Superior temporal gyrus (tissue), 1 donor: ENCODE measurements at regions not wholly inside any gene's neighbourhood (a gene's known extent, or its start where the extent isn't known, plus 50 kb on each side); places are given as distances from the start of the nearest gene placed in this dataset.
"Not testable (repeated sequence)": the region's sequence is repeated elsewhere in the genome, so short reads cannot be mapped to it uniquely, and the experiment has no call there.

Source experiments
- DNase-seq: peaks from one replicate; pipeline ENCODE4 v3.0.0-alpha.2; 2016; ENCODE audit errors: extremely low spot score

DNA sequence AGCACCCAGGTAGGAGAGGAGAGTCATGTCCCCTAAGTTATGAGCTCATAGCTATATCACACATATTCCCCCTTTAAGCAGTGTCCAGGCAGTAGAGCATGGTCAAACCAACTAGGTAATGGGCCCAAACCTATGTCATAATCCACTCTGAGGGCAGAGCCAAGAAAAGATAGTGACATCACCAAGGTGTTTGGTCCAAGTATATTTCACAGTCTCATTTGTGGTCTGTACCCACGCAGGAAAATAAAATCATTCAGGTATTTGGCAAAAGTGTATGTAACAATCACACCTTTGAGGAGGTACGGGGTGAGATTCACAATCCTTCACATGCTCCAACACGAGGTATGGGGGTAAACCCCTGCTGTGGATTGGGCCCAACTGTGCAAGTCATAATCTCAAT lies 2112.8 kb downstream of the TP53TG3F start:
- no peak for DNase-seq

DNA sequence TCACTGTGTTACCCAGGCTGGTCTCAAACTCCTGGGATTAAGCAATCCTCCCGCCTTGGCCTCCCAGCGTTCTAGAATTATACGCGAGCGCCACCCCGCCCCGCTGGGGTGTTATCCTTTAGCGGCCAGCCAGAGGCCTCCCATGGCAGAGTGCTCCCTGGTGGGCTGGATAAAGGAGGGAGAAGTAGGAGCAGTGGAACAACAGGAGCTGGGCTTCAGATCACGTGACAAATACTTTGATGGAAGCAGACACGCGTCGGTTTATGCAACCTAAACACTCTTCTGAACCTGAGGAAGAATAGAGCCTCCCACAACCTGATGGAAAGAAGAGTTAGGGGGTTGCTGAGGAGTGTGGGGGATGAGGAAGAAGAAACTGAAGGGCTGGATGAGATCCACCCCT lies 2114.0 kb downstream of the TP53TG3F start:
- DNase-seq = no peak

DNA sequence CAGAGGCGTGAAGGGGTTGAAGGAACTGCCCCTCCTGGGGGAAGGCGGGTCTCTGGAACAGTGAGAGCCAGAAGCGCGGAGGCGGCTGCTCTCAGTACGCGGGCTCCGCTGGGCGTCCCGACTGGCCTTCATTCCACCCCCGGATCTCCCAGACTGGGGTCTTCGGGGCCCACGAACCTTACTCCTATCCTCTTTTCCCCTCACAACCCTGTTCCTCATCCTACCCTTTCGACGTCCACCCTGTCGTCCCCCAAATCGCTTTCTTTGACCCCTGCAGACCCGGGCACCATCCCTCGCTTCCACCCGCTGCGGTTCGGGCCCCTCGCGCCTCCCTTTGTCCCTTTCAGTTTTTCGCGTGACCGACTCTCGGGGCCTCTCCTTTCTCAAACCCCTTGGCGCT lies 2114.6 kb downstream of the TP53TG3F start:
- DNase-seq = no peak

DNA sequence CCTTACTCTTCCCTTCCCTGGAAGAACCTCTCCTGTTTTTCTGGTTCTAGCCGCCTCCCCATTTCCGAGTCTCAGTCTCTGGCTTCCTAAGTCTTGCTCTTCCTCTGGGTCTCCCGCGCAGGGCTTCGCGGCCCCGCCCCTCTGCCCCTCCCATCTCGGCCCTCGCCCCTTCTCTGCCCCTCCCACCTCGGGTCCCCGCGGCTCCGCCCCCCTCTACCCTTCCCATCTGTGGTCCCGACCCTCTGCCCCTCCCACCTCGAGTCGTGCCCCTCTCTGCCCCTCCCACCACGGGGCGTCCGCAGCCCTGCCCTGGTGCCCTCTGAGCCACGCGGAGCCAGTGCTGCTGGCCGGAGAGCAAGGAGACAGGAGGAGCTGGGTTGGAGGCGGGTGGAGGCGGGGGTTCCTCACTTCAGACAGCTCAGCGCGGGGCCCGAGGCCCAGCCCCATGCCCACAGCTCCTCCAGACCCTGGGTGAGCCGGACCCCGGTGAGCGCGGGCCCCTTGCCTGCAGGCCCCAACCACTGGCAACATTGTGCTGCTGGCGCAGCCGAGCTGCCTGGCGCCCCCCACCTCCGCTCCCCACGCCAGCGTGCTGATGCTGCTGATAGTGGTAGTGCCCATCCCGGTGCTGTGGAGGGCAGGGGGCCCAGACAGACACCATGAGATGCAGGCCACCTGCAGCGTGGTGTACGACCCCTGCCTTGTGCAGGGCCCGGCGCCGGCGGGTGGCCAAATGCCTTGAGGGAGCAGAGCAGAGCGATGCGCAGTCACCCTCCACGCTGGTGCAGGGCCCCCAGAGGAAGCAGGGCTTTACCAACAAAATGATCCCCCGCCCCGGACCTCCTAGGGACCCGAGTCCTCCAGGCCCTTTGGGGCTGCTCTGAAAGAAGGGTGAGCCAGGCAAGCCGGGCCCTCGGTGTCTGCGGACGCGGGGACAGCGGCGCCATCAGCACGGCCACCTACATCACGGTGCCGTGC lies 2115.3 kb downstream of the TP53TG3F start:
- DNase-seq = no peak

DNA sequence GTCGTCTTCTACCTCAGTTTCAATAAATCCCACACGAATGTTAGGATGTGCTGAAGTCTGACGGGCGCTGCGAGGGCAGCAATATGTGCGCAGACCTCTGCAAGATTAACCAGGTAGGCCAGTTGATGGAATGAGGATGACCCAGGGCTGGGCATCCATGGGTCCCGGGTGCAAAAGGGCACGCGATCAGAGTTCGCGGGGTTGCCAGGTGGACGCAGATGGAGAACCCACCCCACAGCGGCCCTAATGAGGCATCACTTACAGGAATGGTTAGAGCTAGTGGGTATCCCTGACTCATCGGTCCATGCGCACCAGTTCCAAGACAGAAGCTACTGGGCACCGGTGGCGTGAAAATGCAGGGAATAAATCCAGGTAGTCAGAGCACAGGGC lies 2116.0 kb downstream of the TP53TG3F start:
- no peak for DNase-seq

DNA sequence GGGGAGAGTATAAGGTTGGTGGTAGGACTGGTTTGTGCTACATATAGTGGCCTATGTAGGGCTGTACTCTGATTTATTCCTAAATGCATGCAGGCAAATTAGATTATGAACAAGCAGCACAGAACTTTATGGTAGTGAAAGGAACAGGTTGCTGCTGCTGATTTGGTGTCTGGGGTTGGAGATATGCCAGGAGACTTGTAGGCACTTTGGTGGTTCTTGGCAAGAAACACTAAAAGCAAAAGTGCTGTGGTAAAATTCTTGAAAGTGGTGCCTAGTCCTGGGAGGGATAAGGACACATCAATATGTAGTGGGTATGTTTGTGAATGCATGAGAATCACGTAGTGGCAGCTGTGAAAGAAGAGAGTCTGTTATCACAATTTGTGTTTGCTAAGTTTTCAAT lies 2126.0 kb downstream of the TP53TG3F start:
- DNase-seq = no peak

DNA sequence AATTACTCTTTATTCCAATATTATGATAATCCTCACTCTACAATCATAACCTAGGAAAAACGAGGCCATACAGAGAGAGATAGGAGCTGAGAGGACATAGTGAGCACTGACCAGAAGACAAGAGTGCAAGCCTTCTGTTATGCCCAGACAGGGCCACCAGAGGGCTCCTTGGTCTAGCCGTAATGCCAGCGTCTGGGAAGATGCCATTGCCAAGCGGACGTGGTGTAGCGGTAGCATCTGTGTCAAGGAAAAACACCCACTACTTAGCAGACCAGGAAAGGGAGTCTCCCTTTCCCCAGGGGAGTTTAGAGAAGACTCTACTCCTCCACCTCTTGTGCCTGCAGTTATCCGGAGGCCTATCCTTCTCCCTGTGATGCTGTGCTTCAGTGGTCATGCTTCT lies 2131.5 kb downstream of the TP53TG3F start:
- DNase-seq = not testable (repeated sequence)

DNA sequence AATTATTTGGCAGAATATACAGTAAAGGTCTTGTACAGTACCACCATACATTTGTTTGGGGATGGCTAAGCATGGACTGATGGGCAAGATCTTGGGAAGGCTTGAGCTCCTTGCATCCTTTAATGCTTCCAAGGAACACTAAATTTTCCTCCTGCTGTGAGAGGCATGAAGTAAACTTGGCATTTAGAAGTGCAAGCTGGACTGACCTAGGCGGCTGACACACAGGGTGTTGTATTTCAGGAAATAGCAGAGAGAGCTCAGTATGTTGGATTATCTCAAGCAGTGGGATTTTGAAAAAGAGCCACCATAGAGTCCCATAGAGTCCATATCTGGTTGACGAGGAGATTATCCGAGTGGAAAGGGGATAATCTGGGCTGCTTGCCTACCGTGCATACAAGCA lies 2137.1 kb downstream of the TP53TG3F start:
- no peak for DNase-seq

DNA sequence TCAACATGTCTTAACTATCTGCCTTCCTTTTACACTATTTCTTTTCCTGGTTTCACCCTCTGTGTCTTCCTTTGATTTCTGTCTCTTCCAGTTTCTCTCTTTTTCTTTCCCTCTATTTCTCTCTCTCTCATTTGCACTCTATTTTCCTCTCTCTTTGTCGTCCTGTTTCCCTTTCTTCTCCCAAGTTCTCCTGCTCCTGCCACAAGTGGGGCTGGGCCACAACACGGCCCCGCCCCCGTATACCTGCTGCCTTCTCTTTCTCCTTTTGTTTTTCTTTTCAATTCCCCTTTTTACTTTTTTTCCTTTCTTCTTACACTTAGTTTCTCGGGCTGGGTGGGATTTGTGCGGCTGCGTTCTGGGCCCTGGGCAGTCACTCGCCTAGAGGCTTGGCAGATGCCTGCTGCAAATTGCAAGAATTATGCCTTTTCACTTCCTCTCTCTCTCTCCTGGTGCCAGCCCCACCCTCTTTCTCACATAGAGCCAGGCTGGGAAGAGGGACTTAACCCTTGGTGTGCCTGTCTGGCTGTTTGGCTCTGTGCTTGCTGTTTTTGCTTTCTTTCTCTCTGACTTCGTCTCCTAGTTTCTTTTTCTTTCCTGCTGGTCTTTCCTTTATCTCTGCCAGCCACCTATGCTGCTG lies 2139.4 kb downstream of the TP53TG3F start:
- DNase-seq = no peak

DNA sequence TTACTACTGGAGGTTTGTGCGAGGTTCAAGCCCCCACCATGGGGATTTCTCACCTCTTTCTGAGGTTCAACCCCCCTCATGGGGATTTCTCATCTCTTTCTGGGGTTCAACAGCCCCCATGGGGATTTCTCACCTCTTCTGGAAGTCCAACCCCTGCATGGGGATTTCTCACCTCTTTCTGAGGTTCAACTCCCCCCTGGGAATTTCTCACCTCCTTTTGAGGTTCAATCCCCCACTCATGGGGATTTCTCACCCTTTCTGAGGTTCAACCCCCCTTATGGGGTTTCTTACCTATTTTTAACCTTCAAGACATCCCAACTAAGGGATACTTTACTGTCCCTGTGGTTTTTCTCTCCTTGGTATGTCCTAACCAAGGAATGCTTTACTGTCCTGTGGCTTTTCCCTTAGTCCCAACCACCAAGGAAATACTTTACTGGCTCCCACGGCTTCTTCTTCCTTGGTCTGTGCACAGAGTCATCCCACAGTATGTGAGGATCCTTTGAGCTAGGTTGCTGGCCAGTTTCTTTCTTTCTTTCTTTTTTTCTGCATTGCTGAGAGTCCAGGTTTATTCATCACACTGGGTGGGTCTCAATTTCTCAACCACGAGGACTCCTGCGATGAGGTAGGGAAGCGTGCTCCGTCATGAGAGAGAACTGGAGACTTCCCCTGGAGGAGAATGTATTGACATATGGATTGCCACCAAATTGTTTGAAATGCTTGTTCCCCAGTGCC lies 2140.2 kb downstream of the TP53TG3F start:
- no peak for DNase-seq

DNA sequence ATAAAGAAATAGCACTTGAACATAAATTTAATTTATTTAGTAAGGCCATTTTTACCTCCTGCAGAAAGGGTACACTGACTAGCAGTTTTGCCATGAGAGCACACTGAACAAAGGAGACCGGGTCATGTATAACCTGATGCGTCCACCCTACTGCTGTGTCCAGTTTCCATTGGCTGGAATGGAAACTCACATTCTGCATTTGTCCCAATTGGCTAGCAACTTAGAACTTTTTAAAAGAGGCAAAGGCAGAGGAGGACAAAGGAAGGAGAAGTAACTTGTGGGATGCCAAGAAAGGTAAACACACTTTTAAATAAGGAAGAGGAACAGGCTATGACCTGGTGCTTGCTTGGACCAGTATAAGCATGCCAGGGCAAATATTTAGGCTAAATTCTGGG lies 2140.7 kb downstream of the TP53TG3F start:
- DNase-seq = not testable (repeated sequence)

DNA sequence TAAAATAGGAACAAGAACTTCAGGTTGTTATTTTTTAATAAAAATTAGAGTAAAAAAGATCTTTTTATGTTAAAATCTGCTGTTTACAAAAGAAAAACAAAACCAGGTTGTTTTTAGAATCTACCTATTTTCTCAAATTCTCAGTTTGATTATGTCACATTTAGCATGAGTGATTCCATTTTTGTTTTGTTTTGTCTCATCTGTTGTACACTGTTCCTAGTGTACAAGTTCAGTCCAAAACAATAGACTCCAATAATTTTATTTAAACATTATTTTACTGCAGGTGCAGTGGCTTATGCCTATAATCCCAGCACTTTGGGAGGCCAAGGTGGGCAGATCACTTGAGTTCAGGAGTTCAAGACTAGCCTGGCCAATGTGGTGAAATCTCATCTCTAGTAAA lies 2142.7 kb downstream of the TP53TG3F start:
- no peak for DNase-seq

DNA sequence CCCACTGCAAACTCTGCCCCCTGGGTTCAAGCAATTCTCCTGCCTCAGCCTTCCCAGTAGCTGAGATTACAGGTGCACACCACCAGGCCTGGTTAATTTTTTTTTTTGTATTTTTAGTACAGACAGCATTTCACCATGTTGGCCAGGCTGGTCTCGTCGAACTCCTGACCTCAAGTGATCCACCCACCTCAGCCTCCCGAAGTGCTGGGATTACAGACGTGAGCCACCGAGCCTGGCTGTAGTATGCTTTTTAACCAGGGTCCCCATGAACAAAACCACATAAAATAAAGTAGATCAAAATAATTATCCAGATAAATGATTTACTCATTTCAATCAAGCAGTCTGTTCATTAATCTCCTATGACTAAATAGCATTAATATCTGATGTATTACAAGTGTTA lies 2144.0 kb downstream of the TP53TG3F start:
- not testable (repeated sequence) for DNase-seq

DNA sequence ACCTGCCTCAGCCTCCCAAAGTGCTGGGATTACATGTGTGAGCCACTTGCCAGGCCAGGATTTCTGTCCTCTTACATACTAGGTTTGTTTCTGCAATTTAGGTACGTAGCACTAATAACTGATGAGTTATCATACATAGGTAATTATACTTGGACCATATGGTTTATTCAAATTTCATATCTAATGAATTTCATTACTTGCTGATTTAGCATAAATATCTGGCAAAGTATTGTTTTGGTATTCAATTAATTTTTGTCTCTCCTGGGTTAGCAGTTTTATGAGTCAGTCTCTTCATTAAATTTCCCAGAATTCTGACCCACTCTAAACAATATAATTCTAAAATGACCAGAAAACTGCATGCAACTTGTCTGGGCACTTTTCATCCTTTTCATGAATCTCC lies 2146.5 kb downstream of the TP53TG3F start:
- DNase-seq = no peak

DNA sequence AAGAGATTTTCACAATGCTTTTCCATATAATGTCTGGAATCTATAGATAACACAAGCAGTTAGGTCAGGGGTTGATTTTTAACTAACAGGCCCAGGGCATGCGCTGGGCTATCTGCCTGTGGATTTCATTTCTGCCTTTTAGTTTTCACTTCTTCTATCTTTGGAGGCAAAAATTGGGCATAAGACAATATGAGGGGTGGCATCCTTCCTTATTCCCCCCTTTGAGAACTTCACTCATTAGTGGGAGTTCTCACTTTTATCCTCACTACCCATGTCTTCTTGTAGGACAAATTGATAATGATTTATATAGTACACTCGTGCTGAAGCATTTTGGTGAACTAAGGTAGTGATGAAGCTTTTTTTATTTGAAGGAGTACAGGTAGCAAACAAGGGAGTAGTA lies 2155.5 kb downstream of the TP53TG3F start:
- not testable (repeated sequence) for DNase-seq

DNA sequence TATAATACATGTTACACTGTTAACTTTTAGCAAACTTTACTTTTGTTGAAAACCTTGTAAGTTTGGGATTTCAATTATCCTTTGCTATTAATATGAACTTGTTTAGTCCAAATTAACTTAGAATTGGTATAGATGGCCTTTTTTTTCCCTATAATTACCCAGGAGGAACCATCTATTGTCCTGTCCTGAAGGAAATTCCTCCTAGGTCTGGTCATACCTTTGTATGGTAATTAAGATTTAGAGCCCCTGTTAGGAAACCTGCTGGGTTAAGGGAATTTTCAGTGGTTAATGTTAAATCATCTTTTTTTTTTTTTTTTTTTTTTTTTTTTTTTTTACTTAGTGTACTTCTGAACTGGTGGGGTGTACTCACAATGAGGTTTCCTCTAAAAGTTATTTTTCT lies 2159.8 kb downstream of the TP53TG3F start:
- not testable (repeated sequence) for DNase-seq

DNA sequence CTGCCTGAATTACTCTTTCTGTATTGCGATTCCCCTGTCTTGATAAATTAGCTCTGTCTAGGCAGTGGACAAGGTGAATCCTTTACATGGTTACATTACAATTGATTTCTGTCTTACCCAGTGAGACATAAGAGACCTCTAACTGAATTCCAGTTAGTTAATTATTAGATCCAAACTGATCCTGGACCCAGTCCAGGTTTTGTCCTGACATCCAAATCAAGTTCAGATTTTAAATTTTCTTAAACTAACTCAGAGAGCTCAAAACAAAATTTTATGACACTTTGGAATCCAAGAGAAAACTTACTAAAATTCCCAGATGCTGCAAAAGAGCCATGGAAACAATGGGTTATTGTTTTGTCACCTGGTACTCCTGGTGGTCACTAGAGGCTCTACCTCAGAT lies 2166.6 kb downstream of the TP53TG3F start:
- DNase-seq = no peak

DNA sequence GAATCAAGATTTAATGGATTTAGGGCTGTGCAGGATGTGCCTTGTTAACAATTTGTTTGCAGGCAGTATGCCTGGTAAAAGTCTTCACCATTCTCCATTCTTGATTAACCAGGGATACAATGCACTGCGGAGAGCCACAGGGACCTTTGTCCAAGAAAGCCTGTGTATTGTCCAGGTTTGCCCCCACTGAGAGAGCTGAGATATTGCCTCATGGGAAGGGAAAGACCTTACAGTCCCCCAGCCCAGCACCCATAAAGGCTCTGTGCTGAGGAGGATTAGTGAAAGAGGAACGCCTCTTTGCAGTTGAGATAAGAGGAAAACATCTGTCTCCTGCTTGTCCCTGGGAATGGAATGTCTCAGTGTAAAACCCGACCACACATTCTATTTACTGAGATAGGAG lies 2169.6 kb downstream of the TP53TG3F start:
- no peak for DNase-seq

DNA sequence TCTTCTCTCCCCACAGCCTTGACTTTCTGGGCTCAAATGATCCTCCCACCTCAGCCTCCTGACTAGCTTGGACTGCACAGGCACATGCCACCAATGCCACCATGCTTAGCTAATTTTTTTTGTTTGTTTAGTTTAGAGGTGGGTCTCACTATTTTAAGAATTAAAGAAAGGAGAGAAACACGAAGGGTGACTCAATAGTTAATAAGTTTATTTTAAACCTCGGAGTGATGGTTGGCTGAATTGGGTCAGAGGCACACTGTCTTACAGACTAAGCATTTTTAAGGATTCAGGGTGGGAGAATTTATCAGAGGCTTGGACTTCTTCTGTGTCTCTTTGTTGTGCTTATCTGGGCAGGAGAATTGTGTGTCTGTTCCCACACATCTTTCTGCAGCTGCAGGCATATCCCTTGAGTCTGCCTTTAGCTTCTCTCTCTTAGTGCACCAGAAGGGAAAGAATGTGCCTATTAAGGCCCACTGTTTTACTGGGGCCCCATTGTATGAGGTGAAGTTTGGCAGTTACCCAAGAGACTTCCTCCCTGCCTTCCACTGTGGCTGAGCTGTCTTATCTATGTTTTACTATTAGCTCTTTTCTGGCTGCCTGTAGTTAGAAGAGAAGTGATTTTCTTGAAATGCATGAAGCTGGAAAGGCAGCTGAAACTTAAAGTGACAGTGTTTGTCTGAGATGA lies 2172.0 kb downstream of the TP53TG3F start:
- DNase-seq = no peak

DNA sequence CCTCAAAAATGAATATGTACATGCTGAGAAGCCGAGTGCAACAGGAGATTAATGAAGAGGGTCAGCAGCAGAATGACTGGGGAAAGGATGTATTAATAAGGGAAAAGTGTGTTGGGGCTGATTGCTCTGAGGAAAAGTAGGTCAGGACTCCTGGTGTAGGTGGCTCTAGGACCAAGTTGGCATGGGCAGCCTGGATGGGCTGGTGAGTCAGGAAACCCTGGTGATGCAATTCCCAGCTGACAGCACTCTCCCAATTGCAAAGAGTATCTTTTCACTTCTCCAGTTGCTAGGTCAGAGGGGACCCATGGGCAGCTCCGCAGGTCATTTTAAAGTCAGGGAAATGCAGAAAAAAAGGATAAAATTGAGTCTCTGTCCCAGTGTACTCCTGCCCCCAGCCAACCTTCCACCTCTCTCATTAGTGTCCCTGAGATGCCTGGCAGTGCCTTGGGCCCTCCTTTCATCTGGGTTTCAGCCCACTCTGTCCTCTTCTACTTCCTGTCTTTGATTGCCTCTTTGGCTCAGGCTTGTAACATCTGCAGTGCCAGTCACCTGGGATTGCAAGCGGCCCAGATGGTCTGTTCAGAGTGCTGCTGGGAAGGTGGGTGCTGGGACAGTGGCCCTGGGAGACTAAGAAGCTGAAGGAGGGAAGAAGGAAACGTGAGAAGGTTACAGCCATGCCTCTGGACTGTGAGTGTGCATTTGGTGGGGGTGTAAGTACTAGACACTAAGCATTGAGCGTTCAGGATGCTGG lies 2177.2 kb downstream of the TP53TG3F start:
- DNase-seq = no peak

DNA sequence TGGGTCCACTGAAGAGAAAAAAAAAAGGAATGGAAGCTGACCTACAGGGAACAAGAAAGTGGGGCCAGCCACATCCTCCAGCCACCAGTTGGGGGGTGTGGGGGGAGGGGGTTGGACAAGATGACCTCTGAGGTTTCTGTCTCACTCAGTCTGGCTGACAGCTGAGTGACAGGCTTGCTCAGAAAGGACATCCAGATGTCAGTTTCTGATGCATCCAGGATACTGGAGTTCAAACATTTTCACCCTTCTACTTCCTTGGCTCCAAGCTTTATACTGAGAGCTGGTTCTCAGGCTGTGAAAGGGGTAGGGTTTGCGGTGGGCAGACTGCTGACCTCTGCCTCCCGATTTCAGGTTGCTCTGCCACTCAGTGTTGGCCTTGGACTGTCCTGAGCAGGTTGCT lies 2178.3 kb downstream of the TP53TG3F start:
- no peak for DNase-seq
